ENCODE measurements at regions not wholly inside any gene's neighbourhood (a gene's known extent, or its start where the extent isn't known, plus 50 kb on each side); places are given as distances from the start of the nearest gene placed in this dataset.

DNA sequence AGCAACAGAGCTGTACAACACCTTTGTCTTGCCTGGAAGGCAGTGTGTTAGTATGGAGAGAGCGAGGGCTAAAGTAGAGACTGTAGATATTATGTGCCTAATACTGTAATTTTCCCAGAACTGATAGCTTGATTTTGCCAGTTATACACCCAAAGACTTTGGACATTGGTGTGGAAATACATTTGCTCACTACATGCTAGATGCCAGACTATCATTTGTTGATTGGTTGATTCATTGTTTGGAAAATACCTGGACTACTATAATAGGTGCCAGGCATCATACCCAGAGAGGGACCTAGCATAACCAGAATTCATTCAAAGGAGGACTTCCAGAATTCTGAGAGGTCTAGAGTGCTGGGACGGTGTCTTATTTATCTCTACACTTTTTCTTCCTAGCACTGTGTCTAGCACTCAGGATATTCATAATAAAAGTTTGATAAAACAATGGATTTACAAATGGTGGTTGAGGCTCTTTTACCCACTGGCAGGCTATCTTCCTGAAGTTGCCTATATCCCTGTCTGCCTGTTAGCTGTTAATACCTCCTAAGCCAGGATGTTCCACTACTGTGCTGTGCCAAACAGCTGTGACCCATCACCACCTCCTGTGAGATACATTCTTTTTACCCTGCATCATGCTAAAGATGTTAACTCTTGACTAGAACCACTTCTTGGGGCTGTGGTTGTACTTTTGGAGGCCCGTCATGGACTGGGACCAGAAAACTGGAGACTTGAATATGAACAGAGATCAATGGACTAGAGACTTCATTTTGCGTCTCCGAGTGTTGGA lies 72.2 kb upstream of the FUCA2 start:
- H3K27ac ChIP-seq (ENCODE audit: low read depth, low read length) = peak overlapping the region; percentile 25
- CTCF ChIA-PET = interaction anchor here (1.0 to 1.4 kb wide), 2 partner anchors 9 to 430 kb away, joined by 5 to 6 read pairs; no protein-coding TSS in a partner anchor
- POLR2A ChIA-PET = no interaction called here
- H3K4me3 ChIP-seq (ENCODE audit: low read depth, low read length) = no peak overlapping the region
- TF ChIP-seq, protein P1, sequence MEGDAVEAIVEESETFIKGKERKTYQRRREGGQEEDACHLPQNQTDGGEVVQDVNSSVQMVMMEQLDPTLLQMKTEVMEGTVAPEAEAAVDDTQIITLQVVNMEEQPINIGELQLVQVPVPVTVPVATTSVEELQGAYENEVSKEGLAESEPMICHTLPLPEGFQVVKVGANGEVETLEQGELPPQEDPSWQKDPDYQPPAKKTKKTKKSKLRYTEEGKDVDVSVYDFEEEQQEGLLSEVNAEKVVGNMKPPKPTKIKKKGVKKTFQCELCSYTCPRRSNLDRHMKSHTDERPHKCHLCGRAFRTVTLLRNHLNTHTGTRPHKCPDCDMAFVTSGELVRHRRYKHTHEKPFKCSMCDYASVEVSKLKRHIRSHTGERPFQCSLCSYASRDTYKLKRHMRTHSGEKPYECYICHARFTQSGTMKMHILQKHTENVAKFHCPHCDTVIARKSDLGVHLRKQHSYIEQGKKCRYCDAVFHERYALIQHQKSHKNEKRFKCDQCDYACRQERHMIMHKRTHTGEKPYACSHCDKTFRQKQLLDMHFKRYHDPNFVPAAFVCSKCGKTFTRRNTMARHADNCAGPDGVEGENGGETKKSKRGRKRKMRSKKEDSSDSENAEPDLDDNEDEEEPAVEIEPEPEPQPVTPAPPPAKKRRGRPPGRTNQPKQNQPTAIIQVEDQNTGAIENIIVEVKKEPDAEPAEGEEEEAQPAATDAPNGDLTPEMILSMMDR (IDR thresholded peaks at IDR 0.05; ENCODE audit: low read depth, low read length) = no peak
- peak; percentile 79 for DNase-seq (ENCODE audit: low read depth, low spot score)
- no peaks in the 10 kb centered on the region for H3K27me3 ChIP-seq (ENCODE audit: control insufficient read depth, insufficient read depth, low read length)
- peaks cover 9% of the 10 kb centered on the region for H3K9me3 ChIP-seq (ENCODE audit: control insufficient read depth, insufficient read depth, low read length)

DNA sequence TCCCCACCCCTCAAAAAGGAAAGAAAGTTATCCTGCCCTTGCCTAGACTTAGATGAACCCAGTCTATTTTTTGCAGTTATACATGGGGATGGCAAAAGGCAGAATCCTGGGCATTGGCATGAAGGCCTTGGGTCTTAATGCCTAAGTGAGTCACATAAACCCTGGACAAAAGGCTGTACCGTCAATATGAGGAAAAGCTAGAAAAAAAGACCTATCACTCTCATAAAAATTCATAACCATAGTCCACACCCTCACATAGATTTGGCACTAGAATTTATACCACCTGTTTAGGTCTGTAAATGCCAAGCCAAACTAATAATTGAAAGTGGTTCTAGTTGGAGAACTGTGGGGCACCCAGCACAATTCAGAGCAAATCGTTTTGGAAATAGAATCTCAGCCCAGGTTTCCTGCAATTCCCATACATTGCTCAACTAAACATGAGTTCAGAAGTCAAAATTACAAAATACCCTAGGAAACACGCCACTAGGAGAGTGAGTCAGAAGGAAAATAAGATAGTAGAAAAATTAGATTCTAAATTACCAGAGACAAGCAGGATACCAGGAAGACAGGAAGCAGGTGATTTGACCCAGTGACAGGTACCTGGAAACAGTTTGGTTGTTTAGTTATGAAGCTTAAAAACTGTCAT lies 70.4 kb upstream of the FUCA2 start:
- Histone ChIP-seq H3K27me3 (ENCODE audit: control insufficient read depth, insufficient read depth, low read length) (no peaks in the 10 kb centered on the region), H3K4me3 (ENCODE audit: low read depth, low read length) (no peak overlapping the region), H3K27ac (ENCODE audit: low read depth, low read length) (no peak overlapping the region), H3K9me3 (ENCODE audit: control insufficient read depth, insufficient read depth, low read length) (peaks cover 9% of the 10 kb centered on the region)
- TF ChIP-seq, protein P1 (IDR thresholded peaks at IDR 0.05; ENCODE audit: low read depth, low read length) = no peak
- ChIA-PET CTCF (interaction anchor here (0.6 kb wide), 1 partner anchor 55 kb away, joined by 3 read pairs; no protein-coding TSS in a partner anchor), POLR2A (no interaction called here)
- DNase-seq (ENCODE audit: low read depth, low spot score) = no peak

DNA sequence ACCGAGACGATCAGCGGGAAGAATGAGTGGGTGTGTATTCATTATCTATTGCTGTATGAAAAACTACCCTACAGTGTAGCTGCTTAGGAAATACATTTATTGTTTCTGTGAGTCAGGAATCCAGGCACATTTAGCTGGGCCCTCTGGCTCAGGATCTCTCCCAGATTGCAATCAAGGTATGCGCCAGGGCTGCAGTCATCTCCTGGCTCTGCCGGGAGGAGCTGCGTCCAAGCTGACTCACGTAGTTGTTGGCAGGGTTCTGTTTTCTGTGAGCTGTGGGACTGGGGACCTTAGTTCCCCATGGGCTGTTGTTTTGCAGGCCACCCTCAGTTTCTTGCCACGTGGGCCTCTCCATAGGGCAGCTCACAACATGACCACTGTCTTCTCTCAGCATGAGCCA lies 68.2 kb upstream of the FUCA2 start:
- Histone ChIP-seq H3K9me3 (ENCODE audit: control insufficient read depth, insufficient read depth, low read length) (peaks cover 9% of the 10 kb centered on the region), H3K27me3 (ENCODE audit: control insufficient read depth, insufficient read depth, low read length) (no peaks in the 10 kb centered on the region), H3K4me3 (ENCODE audit: low read depth, low read length) (no peak overlapping the region), H3K27ac (ENCODE audit: low read depth, low read length) (peak overlapping the region; percentile 69)
- DNase-seq (ENCODE audit: low read depth, low spot score) = peak; percentile 79
- ChIA-PET CTCF (interaction anchor here (1.4 to 1.7 kb wide), 2 partner anchors 361 to 433 kb away, joined by 4 to 8 read pairs; no protein-coding TSS in a partner anchor), POLR2A (interaction anchor here (0.6 to 1.7 kb wide), 2 partner anchors 15 to 264 kb away, joined by 3 to 7 read pairs; partner anchors contain the start of gene LTV1)
- TF ChIP-seq, protein P1 (IDR thresholded peaks at IDR 0.05; ENCODE audit: low read depth, low read length) = no peak

DNA sequence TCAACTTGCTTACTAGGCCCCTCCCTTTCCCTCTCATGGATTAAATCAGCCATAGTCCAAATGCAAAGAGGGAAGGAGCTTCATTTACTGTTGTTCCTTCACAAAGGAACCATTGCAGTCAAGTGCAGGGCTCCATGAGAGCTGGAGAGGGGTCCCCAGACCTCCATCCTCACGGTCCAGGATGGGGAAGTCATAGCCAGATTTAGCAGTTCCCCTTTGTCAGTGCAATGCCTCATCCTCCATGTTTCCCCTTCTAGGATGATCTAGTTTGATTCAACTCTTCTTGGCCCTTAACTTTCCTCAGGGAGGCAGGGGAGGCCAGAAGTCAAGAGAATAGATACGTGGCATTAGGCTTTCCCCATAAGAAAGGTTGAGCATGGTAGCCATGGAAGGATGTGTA lies 66.5 kb upstream of the FUCA2 start:
- H3K27me3 ChIP-seq (ENCODE audit: control insufficient read depth, insufficient read depth, low read length) = no peaks in the 10 kb centered on the region
- POLR2A ChIA-PET = no interaction called here
- CTCF ChIA-PET = interaction anchor here (1.1 to 5.3 kb wide), 2 partner anchors 362 to 434 kb away, joined by 7 to 111 read pairs; no protein-coding TSS in a partner anchor
- no peak overlapping the region for H3K27ac ChIP-seq (ENCODE audit: low read depth, low read length)
- DNase-seq (ENCODE audit: low read depth, low spot score) = no peak
- TF ChIP-seq, protein P1 (IDR thresholded peaks at IDR 0.05; ENCODE audit: low read depth, low read length) = no peak
- no peak overlapping the region for H3K4me3 ChIP-seq (ENCODE audit: low read depth, low read length)
- H3K9me3 ChIP-seq (ENCODE audit: control insufficient read depth, insufficient read depth, low read length) = peaks cover 12% of the 10 kb centered on the region

Measured in AG04450 (cell line).